Inflammatory macrophage treated with lipopolysaccharide for 4 hours (primary cell): ENCODE measurements at regions not wholly inside any gene's neighbourhood (a gene's known extent, or its start where the extent isn't known, plus 50 kb on each side); places are given as distances from the start of the nearest gene placed in this dataset.

ENCODE experiments used
- DNase-seq: peaks from one replicate; pipeline ENCODE4 v3.0.0-alpha.2; 2020

GRCh38 chr10:78937393-78937792 lies 131.4 kb upstream of the ZMIZ1 start:
- DNase-seq, result no peak

GRCh38 chr10:78937800-78938694 lies 130.7 kb upstream of the ZMIZ1 start:
- DNase-seq, result no peak

GRCh38 chr10:78938695-78939672 lies 129.8 kb upstream of the ZMIZ1 start:
- DNase-seq, result no peak

- no peak for DNase-seq
These were observed 126.7 kb upstream of the ZMIZ1 start for GRCh38 chr10:78942091-78942501.

GRCh38 chr10:78944723-78945312 lies 123.9 kb upstream of the ZMIZ1 start:
- DNase-seq, result no peak

- no peak for DNase-seq
These were observed 122.9 kb upstream of the ZMIZ1 start for GRCh38 chr10:78945838-78946237.

GRCh38 chr10:78947226-78947625 lies 121.5 kb upstream of the ZMIZ1 start:
- no peak for DNase-seq

- no peak for DNase-seq
These were observed 121.0 kb upstream of the ZMIZ1 start for GRCh38 chr10:78947733-78948132.

GRCh38 chr10:78948621-78949030 lies 120.1 kb upstream of the ZMIZ1 start:
- DNase-seq, result no peak

GRCh38 chr10:78950656-78951587 lies 117.8 kb upstream of the ZMIZ1 start:
- no peak for DNase-seq

- DNase-seq, result no peak
These were observed 116.7 kb upstream of the ZMIZ1 start for GRCh38 chr10:78952030-78952429.

GRCh38 chr10:78952686-78953085 lies 116.1 kb upstream of the ZMIZ1 start:
- DNase-seq, result no peak

GRCh38 chr10:78953113-78953798 lies 115.5 kb upstream of the ZMIZ1 start:
- DNase-seq, result no peak

- DNase-seq, result no peak
These were observed 114.9 kb upstream of the ZMIZ1 start for GRCh38 chr10:78953799-78954297.

- no peak for DNase-seq
These were observed 114.1 kb upstream of the ZMIZ1 start for GRCh38 chr10:78954689-78955088.

GRCh38 chr10:78955206-78955605 lies 113.6 kb upstream of the ZMIZ1 start:
- DNase-seq, result no peak

GRCh38 chr10:78956391-78956790 lies 112.4 kb upstream of the ZMIZ1 start:
- no peak for DNase-seq

GRCh38 chr10:78957471-78958039 lies 111.2 kb upstream of the ZMIZ1 start:
- DNase-seq, result no peak

GRCh38 chr10:78959217-78959923 lies 109.4 kb upstream of the ZMIZ1 start:
- no peak for DNase-seq

- DNase-seq, result no peak
These were observed 108.9 kb upstream of the ZMIZ1 start for GRCh38 chr10:78959924-78960285.
